Liver (tissue), 8 donors: ENCODE measurements at regions not wholly inside any gene's neighbourhood (a gene's known extent, or its start where the extent isn't known, plus 50 kb on each side); places are given as distances from the start of the nearest gene placed in this dataset.

Experiments
- DNase-seq: peaks from one replicate; pipeline ENCODE4 v3.0.0-alpha.2; 2017; ENCODE audit warnings: low spot score
- H3K27ac ChIP-seq, 2 donors: one replicate each; pipeline ENCODE4 v1.7.0; 2013; ENCODE audit warnings: inconsistent platforms in 2 of 2, low read length in 2 of 2, control low read depth in 1 of 2, low read depth in 1 of 2, mild to moderate bottlenecking in 1 of 2
- H3K27me3 ChIP-seq, 4 donors: one replicate each; pipeline versions ENCODE4 v1.6.1 to v1.7.0; 2013; ENCODE audit warnings: low read length in 3 of 4, inconsistent platforms in 1 of 4, mild to moderate bottlenecking in 1 of 4, moderate library complexity in 1 of 4; ENCODE audit not compliant: control insufficient read depth in 4 of 4, insufficient read depth in 4 of 4
- H3K36me3 ChIP-seq, 4 donors: one replicate each; pipeline versions ENCODE4 v1.6.1 to v1.7.0; 2013; ENCODE audit warnings: low read length in 3 of 4, mild to moderate bottlenecking in 3 of 4, low read depth in 1 of 4, moderate library complexity in 1 of 4; ENCODE audit not compliant: control insufficient read depth in 4 of 4, insufficient read depth in 3 of 4
- H3K4me1 ChIP-seq, 4 donors: one replicate each; pipeline versions ENCODE4 v1.6.1 to v1.7.0; 2013; ENCODE audit warnings: low read length in 3 of 4, mild to moderate bottlenecking in 3 of 4, moderate library complexity in 1 of 4; ENCODE audit not compliant: control insufficient read depth in 4 of 4, insufficient read depth in 4 of 4
- H3K4me3 ChIP-seq, 3 donors: one replicate each; pipeline versions ENCODE4 v1.6.1 to v1.7.0; 2013; ENCODE audit warnings: low read length in 3 of 3, control low read depth in 1 of 3, low read depth in 1 of 3, mild to moderate bottlenecking in 1 of 3
- H3K9ac ChIP-seq, 2 donors: one replicate each; pipeline ENCODE4 v1.7.0; 2013; ENCODE audit warnings: low read length in 2 of 2, mild to moderate bottlenecking in 2 of 2, moderate library complexity in 2 of 2, control low read depth in 1 of 2, low read depth in 1 of 2
- H3K9me3 ChIP-seq, 4 donors: one replicate each; pipeline versions ENCODE4 v1.6.1 to v1.7.0; 2013; ENCODE audit warnings: low read length in 3 of 4; ENCODE audit not compliant: control insufficient read depth in 4 of 4
- ATF3 ChIP-seq: IDR thresholded peaks from 2 replicates; pipeline ENCODE4 v1.6.1; 2016; ENCODE audit warnings: antibody characterized with exemption
- CTCF ChIP-seq: fragments of 150-350 bp; IDR thresholded peaks from 2 replicates; pipeline ENCODE4 v1.5.1; 2017; ENCODE audit warnings: improper control_type of control experiment, low read depth, low read length; ENCODE audit not compliant: missing input control
- EGR1 ChIP-seq, 2 donors: IDR thresholded peaks; 2 replicates each; pipeline ENCODE4 v1.6.1; 2016 to 2018; ENCODE audit warnings: antibody characterized with exemption in 2 of 2, low read depth in 2 of 2
- FOXA1 ChIP-seq: IDR thresholded peaks from 2 replicates; pipeline ENCODE4 v1.6.1; 2016; ENCODE audit warnings: antibody characterized with exemption
- FOXA2 ChIP-seq: IDR thresholded peaks from 2 replicates; pipeline ENCODE4 v1.6.1; 2016; ENCODE audit warnings: antibody characterized with exemption
- GABPA ChIP-seq, 2 donors: IDR thresholded peaks in 1 of 2; conservative IDR thresholded peaks in 1 of 2; 2 replicates each; pipeline ENCODE4 v1.6.1; 2016; ENCODE audit warnings: antibody characterized with exemption in 2 of 2, mild to moderate bottlenecking in 1 of 2, moderate library complexity in 1 of 2
- HNF4A ChIP-seq, 2 donors: conservative IDR thresholded peaks; 2 replicates each; pipeline ENCODE4 v1.6.1; 2016; ENCODE audit warnings: antibody characterized with exemption in 2 of 2, mild to moderate bottlenecking in 2 of 2
- HNF4G ChIP-seq: IDR thresholded peaks from 2 replicates; pipeline ENCODE4 v1.6.1; 2016; ENCODE audit warnings: antibody characterized with exemption
- JUND ChIP-seq, 2 donors: IDR thresholded peaks; 2 replicates each; pipeline ENCODE4 v1.6.1; 2016; ENCODE audit warnings: antibody characterized with exemption in 2 of 2
- MAX ChIP-seq: IDR thresholded peaks from 2 replicates; pipeline ENCODE4 v1.6.1; 2016; ENCODE audit warnings: antibody characterized with exemption
- NR2F2 ChIP-seq: IDR thresholded peaks from 2 replicates; pipeline ENCODE4 v1.6.1; 2016; ENCODE audit warnings: antibody characterized with exemption
- RAD21 ChIP-seq, 2 donors: IDR thresholded peaks; 2 replicates each; pipeline ENCODE4 v1.6.1; 2016; ENCODE audit warnings: antibody characterized with exemption in 2 of 2, mild to moderate bottlenecking in 2 of 2
- REST ChIP-seq: IDR thresholded peaks from 2 replicates; pipeline ENCODE4 v1.6.1; 2016; ENCODE audit warnings: antibody characterized with exemption, mild to moderate bottlenecking
- RXRA ChIP-seq, 2 donors: IDR thresholded peaks; 2 replicates each; pipeline ENCODE4 v1.6.1; 2017 to 2018; ENCODE audit warnings: antibody characterized with exemption in 2 of 2, mild to moderate bottlenecking in 1 of 2
- SP1 ChIP-seq: IDR thresholded peaks from 2 replicates; pipeline ENCODE4 v1.6.1; 2018; ENCODE audit warnings: antibody characterized with exemption, mild to moderate bottlenecking
- TAF1 ChIP-seq: conservative IDR thresholded peaks from 2 replicates; pipeline ENCODE4 v1.6.1; 2016; ENCODE audit warnings: antibody characterized with exemption, mild to moderate bottlenecking
- YY1 ChIP-seq: IDR thresholded peaks from 2 replicates; pipeline ENCODE4 v1.6.1; 2016; ENCODE audit warnings: antibody characterized with exemption, mild to moderate bottlenecking
- ZBTB33 ChIP-seq: IDR thresholded peaks from 2 replicates; pipeline ENCODE4 v1.6.1; 2016; ENCODE audit warnings: antibody characterized with exemption
- WGBS: extraction: QIAGEN DNeasy Blood & Tissue Kit; methylation state at CpG from one replicate; pipeline ENCODE4 v1.1.7; 2013; 5-methylcytosine and 5-hydroxymethylcytosine counted together
- donor health status: healthy.
- donor health status: healthy.
- donor health status: healthy.
- donor health status: healthy.
- donor health status: healthy.

GRCh38 chr4:17024425-17024824 is 126.0 kb upstream of the LDB2 start:
- no peak for DNase-seq
- H3K9ac ChIP-seq: no peak overlapping the region
- H3K4me1 ChIP-seq: no peaks in the 10 kb centered on the region
- no peak overlapping the region for H3K4me3 ChIP-seq
- no peaks in the 10 kb centered on the region for H3K9me3 ChIP-seq
- no peak for TF ChIP-seq HNF4A (conservative IDR thresholded peaks at IDR 0.05)
- TF ChIP-seq SP1: no peak
- no peak for TF ChIP-seq ZBTB33
- no peak for TF ChIP-seq YY1
- no peak for TF ChIP-seq RXRA (IDR thresholded peaks at IDR 0.05)
- no peak for TF ChIP-seq TAF1
- TF ChIP-seq HNF4G: no peak
- TF ChIP-seq CTCF: no peak
- no peak for TF ChIP-seq REST
- TF ChIP-seq JUND (IDR thresholded peaks at IDR 0.05): no peak
- no peak for TF ChIP-seq MAX
- no peak for TF ChIP-seq FOXA2
- 82% methylated on average over 1 of the region's 1 CpG for WGBS
- no peaks in the 10 kb centered on the region for H3K36me3 ChIP-seq
- no peak overlapping the region for H3K27ac ChIP-seq
- no peaks in the 10 kb centered on the region for H3K27me3 ChIP-seq

GRCh38 chr4:17020901-17021300 is 122.5 kb upstream of the LDB2 start:
- H3K4me3 ChIP-seq: no peak overlapping the region
- H3K9ac ChIP-seq: no peak overlapping the region
- TF ChIP-seq JUND (IDR thresholded peaks at IDR 0.05) (no peak), EGR1 (IDR thresholded peaks at IDR 0.05; ENCODE audit: low read depth in 2 of 2) (no peak), YY1 (no peak), REST (no peak), SP1 (no peak), RAD21 (IDR thresholded peaks at IDR 0.05) (no peak), GABPA (IDR thresholded peaks at IDR 0.05 in 1 of 2, conservative IDR thresholded peaks at IDR 0.05 in 1 of 2) (no peak), ATF3 (no peak), FOXA1 (no peak), RXRA (IDR thresholded peaks at IDR 0.05) (no peak), ZBTB33 (no peak), MAX (no peak), HNF4G (no peak), FOXA2 (no peak), HNF4A (conservative IDR thresholded peaks at IDR 0.05) (no peak), NR2F2 (no peak)
- H3K9me3 ChIP-seq: no peaks in the 10 kb centered on the region
- no peaks in the 10 kb centered on the region for H3K27me3 ChIP-seq
- H3K36me3 ChIP-seq: no peaks in the 10 kb centered on the region
- H3K4me1 ChIP-seq: no peaks in the 10 kb centered on the region
- H3K27ac ChIP-seq: no peak overlapping the region
- WGBS: 83% methylated on average over 4 of the region's 4 CpGs
- no peak for DNase-seq
